Transverse colon (tissue), 3 donors: ENCODE measurements at regions not wholly inside any gene's neighbourhood (a gene's known extent, or its start where the extent isn't known, plus 50 kb on each side); places are given as distances from the start of the nearest gene placed in this dataset.

Source experiments
- POLR2A ChIP-seq: fragments of 450-650 bp; IDR thresholded peaks from one replicate; pipeline ENCODE4 v1.6.1; 2016; ENCODE audit warnings: antibody characterized with exemption, mild to moderate bottlenecking, moderate library complexity
- TF ChIP-seq, protein P1 (sequence below), 5 experiments: fragments of 200-600 bp in 3 of 5; fragments of 450-650 bp in 2 of 5; sonication (generic) in 3 of 5; IDR thresholded peaks; 1 replicate in 2 of 5; 2 replicates in 3 of 5; pipeline ENCODE4 v1.5.1; 2016 to 2017; ENCODE audit warnings: antibody characterized with exemption in 5 of 5, inconsistent platforms in 3 of 5, mild to moderate bottlenecking in 2 of 5, moderate library complexity in 1 of 5

- TF ChIP-seq, protein P1, sequence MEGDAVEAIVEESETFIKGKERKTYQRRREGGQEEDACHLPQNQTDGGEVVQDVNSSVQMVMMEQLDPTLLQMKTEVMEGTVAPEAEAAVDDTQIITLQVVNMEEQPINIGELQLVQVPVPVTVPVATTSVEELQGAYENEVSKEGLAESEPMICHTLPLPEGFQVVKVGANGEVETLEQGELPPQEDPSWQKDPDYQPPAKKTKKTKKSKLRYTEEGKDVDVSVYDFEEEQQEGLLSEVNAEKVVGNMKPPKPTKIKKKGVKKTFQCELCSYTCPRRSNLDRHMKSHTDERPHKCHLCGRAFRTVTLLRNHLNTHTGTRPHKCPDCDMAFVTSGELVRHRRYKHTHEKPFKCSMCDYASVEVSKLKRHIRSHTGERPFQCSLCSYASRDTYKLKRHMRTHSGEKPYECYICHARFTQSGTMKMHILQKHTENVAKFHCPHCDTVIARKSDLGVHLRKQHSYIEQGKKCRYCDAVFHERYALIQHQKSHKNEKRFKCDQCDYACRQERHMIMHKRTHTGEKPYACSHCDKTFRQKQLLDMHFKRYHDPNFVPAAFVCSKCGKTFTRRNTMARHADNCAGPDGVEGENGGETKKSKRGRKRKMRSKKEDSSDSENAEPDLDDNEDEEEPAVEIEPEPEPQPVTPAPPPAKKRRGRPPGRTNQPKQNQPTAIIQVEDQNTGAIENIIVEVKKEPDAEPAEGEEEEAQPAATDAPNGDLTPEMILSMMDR (IDR thresholded peaks at IDR 0.05): no peak
- TF ChIP-seq POLR2A: no peak
Measured at GRCh38 chr1:17967623-17968255, 139.9 kb upstream of the IGSF21 start.
